Right ventricle myocardium superior (tissue), 1 donor: ENCODE measurements at regions not wholly inside any gene's neighbourhood (a gene's known extent, or its start where the extent isn't known, plus 50 kb on each side); places are given as distances from the start of the nearest gene placed in this dataset.
"Not testable (repeated sequence)": the region's sequence is repeated elsewhere in the genome, so short reads cannot be mapped to it uniquely, and the experiment has no call there.

ENCODE experiments used
- ATAC-seq: fragments of 200-7000 bp; cut with Tn5 transposase; one replicate; pipeline ENCODE4 v1.9.1; 2020; ENCODE audit warnings: mild to moderate bottlenecking; ENCODE audit not compliant: poor library complexity
- DNase-seq: peaks from one replicate; pipeline ENCODE4 v3.0.0-alpha.2; 2020
- intact Hi-C: fragments of 100-400 bp; cut with DNase I; formaldehyde crosslinking; loops from one replicate; pipeline ENCODE4 v1.11.2; 2022
- donor health status: DM: no; HTN: yes; CAD: no; lungs with severe emphysema.

- DNase-seq: no peak
- intact Hi-C loops: no loop called here
- ATAC-seq: no peak
Measured at GRCh38 chr5:2549354-2549753, 202.1 kb downstream of the IRX2 start.

- ATAC-seq (no peak), DNase-seq (no peak)
- intact Hi-C loops: no loop called here
Measured at GRCh38 chr5:2546938-2547337, 204.5 kb downstream of the IRX2 start.

GRCh38 chr5:2544003-2544402 is 207.5 kb downstream of the IRX2 start:
- ATAC-seq: no peak
- no peak for DNase-seq
- intact Hi-C loops: no loop called here

GRCh38 chr5:2542821-2543220 is 208.7 kb downstream of the IRX2 start:
- no peak for DNase-seq
- intact Hi-C loops: no loop called here
- no peak for ATAC-seq

GRCh38 chr5:2542026-2542425 is 209.5 kb downstream of the IRX2 start:
- DNase-seq: no peak
- ATAC-seq: no peak
- intact Hi-C loops: no loop called here

- DNase-seq (no peak), ATAC-seq (no peak)
Measured at GRCh38 chr5:2538169-2538568, 213.3 kb downstream of the IRX2 start.

GRCh38 chr5:2537378-2538145 is 213.9 kb downstream of the IRX2 start:
- DNase-seq: no peak
- ATAC-seq: no peak
- intact Hi-C loops: no loop called here

More at GRCh38 chr5:2538169-2538568, 213.3 kb downstream of the IRX2 start:
- intact Hi-C loops: no loop called here

GRCh38 chr5:2536632-2537377 is 214.7 kb downstream of the IRX2 start:
- no peak for DNase-seq
- intact Hi-C loops: no loop called here
- ATAC-seq: no peak

- no peak for DNase-seq
- no peak for ATAC-seq
- intact Hi-C loops: no loop called here
Measured at GRCh38 chr5:2534970-2535369, 216.5 kb downstream of the IRX2 start.

GRCh38 chr5:2534251-2534650 is 217.2 kb downstream of the IRX2 start:
- intact Hi-C loops: no loop called here
- DNase-seq: no peak
- no peak for ATAC-seq

GRCh38 chr5:2533848-2534247 is 217.6 kb downstream of the IRX2 start:
- DNase-seq, intact Hi-C loops, ATAC-seq: not testable (repeated sequence)

GRCh38 chr5:2532809-2533208 is 218.7 kb downstream of the IRX2 start:
- intact Hi-C loops: no loop called here
- DNase-seq: no peak
- ATAC-seq: no peak

GRCh38 chr5:2531318-2531717 is 220.2 kb downstream of the IRX2 start:
- intact Hi-C loops: no loop called here
- no peak for ATAC-seq
- DNase-seq: no peak

GRCh38 chr5:2530609-2531008 is 220.9 kb downstream of the IRX2 start:
- intact Hi-C loops: no loop called here
- ATAC-seq (no peak), DNase-seq (no peak)

GRCh38 chr5:2529371-2530092 is 221.9 kb downstream of the IRX2 start:
- intact Hi-C loops: no loop called here
- ATAC-seq (no peak), DNase-seq (no peak)

- ATAC-seq (no peak), DNase-seq (no peak)
- intact Hi-C loops: no loop called here
Measured at GRCh38 chr5:2525351-2525750, 226.1 kb downstream of the IRX2 start.

- intact Hi-C loops: no loop called here
- ATAC-seq (no peak), DNase-seq (no peak)
Measured at GRCh38 chr5:2524620-2525019, 226.9 kb downstream of the IRX2 start.

- DNase-seq: no peak
- no peak for ATAC-seq
- intact Hi-C loops: no loop called here
Measured at GRCh38 chr5:2523180-2523579, 228.3 kb downstream of the IRX2 start.

- ATAC-seq (no peak), DNase-seq (no peak)
- intact Hi-C loops: no loop called here
Measured at GRCh38 chr5:2522372-2522771, 229.1 kb downstream of the IRX2 start.

GRCh38 chr5:2519153-2519552 is 232.3 kb downstream of the IRX2 start:
- ATAC-seq (no peak), DNase-seq (no peak)
- intact Hi-C loops: no loop called here
